Skeletal muscle cell (primary cell): ENCODE measurements at regions not wholly inside any gene's neighbourhood (a gene's known extent, or its start where the extent isn't known, plus 50 kb on each side); places are given as distances from the start of the nearest gene placed in this dataset.

ENCODE experiments used
- DNase-seq: peaks from one replicate; pipeline ENCODE4 v3.0.0-alpha.2; 2010; ENCODE audit warnings: low read depth
- H3K4me3 ChIP-seq: 2 replicates; pipeline ENCODE4 v1.5.1; 2011; ENCODE audit warnings: low read depth, mild to moderate bottlenecking, control low read depth, low read length, moderate library complexity

- DNase-seq: no peak
- H3K4me3 ChIP-seq: no peak overlapping the region
These were observed 93.5 kb downstream of the PUS7L start for GRCh38 chr12:43665091-43665490.

GRCh38 chr12:43662736-43663135 is 95.9 kb downstream of the PUS7L start:
- H3K4me3 ChIP-seq: no peak overlapping the region
- DNase-seq: no peak

- peak; percentile 67 for DNase-seq
- no peak overlapping the region for H3K4me3 ChIP-seq
These were observed 103.0 kb downstream of the PUS7L start for GRCh38 chr12:43655586-43655985.

- no peak overlapping the region for H3K4me3 ChIP-seq
- DNase-seq: no peak
These were observed 101.9 kb upstream of the ADAMTS20 start for GRCh38 chr12:43653917-43654316.

- no peak for DNase-seq
- no peak overlapping the region for H3K4me3 ChIP-seq
These were observed 101.4 kb upstream of the ADAMTS20 start for GRCh38 chr12:43653289-43653915.

- DNase-seq: no peak
- H3K4me3 ChIP-seq: no peak overlapping the region
These were observed 96.6 kb upstream of the ADAMTS20 start for GRCh38 chr12:43648636-43649035.

- DNase-seq: no peak
- no peak overlapping the region for H3K4me3 ChIP-seq
These were observed 86.8 kb upstream of the ADAMTS20 start for GRCh38 chr12:43638806-43639205.

GRCh38 chr12:43636725-43637463 is 84.9 kb upstream of the ADAMTS20 start:
- H3K4me3 ChIP-seq: no peak overlapping the region
- no peak for DNase-seq

- no peak overlapping the region for H3K4me3 ChIP-seq
- no peak for DNase-seq
These were observed 69.3 kb upstream of the ADAMTS20 start for GRCh38 chr12:43621262-43621661.

- H3K4me3 ChIP-seq: no peak overlapping the region
- no peak for DNase-seq
These were observed 50.7 kb upstream of the ADAMTS20 start for GRCh38 chr12:43602738-43603137.
